HEK293 (cell line): ENCODE measurements at regions not wholly inside any gene's neighbourhood (a gene's known extent, or its start where the extent isn't known, plus 50 kb on each side); places are given as distances from the start of the nearest gene placed in this dataset.
A peak's percentile ranks its signal among the peaks of the same experiment; 100 is the strongest.

Experiments
- CTCF ChIA-PET: fragments of 350-600 bp; formaldehyde crosslinking; extraction: SDS; loops from one replicate; lab custom pipeline; 2021; ENCODE audit warnings: antibody characterized with exemption; lab: Yijun Ruan, JAX
- POLR2A ChIA-PET: fragments of 300-600 bp; formaldehyde crosslinking; extraction: SDS; loops from one replicate; lab custom pipeline; 2020; ENCODE audit warnings: antibody characterized with exemption, inconsistent platforms; lab: Yijun Ruan, JAX
- H3K27ac ChIP-seq: fragments of 200-500 bp; sonication (Bioruptor generic); 2 replicates; pipeline ENCODE4 v1.5.1; 2014; ENCODE audit warnings: low read depth, low read length, control low read depth, inconsistent platforms; ENCODE audit errors: extremely low read depth
- H3K36me3 ChIP-seq, 2 experiments: fragments of 200-500 bp in 1 of 2; sonication (Bioruptor generic) in 1 of 2; 1 replicate in 1 of 2; 2 replicates in 1 of 2; pipeline ENCODE4 v1.5.1; 2014 to 2017; ENCODE audit warnings: inconsistent platforms in 2 of 2, low read length in 2 of 2; ENCODE audit not compliant: control insufficient read depth in 2 of 2, insufficient read depth in 1 of 2
- H3K4me1 ChIP-seq: fragments of 200-500 bp; sonication (Bioruptor generic); 2 replicates; pipeline ENCODE4 v1.5.1; 2014; ENCODE audit warnings: mild to moderate bottlenecking, low read length, inconsistent platforms; ENCODE audit not compliant: control insufficient read depth, insufficient read depth
- H3K4me3 ChIP-seq: 2 replicates; pipeline ENCODE4 v1.5.1; 2011; ENCODE audit warnings: low read depth, mild to moderate bottlenecking, control low read depth, low read length, moderate library complexity
- H3K9me3 ChIP-seq: fragments of 200-500 bp; sonication (Bioruptor generic); 2 replicates; pipeline ENCODE4 v1.5.1; 2014; ENCODE audit warnings: low read depth, low read length, inconsistent platforms; ENCODE audit not compliant: control insufficient read depth, insufficient read depth
- EGR2 ChIP-seq: fragments of 450-650 bp; formaldehyde crosslinking; IDR thresholded peaks from 2 replicates; pipeline ENCODE4 v1.5.1; 2016; ENCODE audit warnings: low read depth, missing biosample characterization, missing genetic modification characterization
- GLIS1 ChIP-seq: fragments of 450-650 bp; formaldehyde crosslinking; IDR thresholded peaks from 2 replicates; pipeline ENCODE4 v1.5.1; 2016; ENCODE audit warnings: missing biosample characterization, missing genetic modification characterization
- PBX3 ChIP-seq: sonication (generic); formaldehyde crosslinking; IDR thresholded peaks from 2 replicates; pipeline ENCODE4 v1.8.1; 2022; ENCODE audit warnings: mild to moderate bottlenecking, moderate library complexity, missing genetic modification reagents
- REST ChIP-seq: fragments of 450-650 bp; formaldehyde crosslinking; IDR thresholded peaks from 2 replicates; pipeline ENCODE4 v1.5.1; 2016; ENCODE audit warnings: missing biosample characterization, missing genetic modification characterization
- SETDB1 ChIP-seq: IDR thresholded peaks from one replicate; pipeline ENCODE4 v1.6.1; 2017; ENCODE audit warnings: mild to moderate bottlenecking, low read length, moderate library complexity, mixed read lengths; ENCODE audit not compliant: insufficient read length
- SP2 ChIP-seq: fragments of 450-650 bp; formaldehyde crosslinking; IDR thresholded peaks from 2 replicates; pipeline ENCODE4 v1.5.1; 2016; ENCODE audit warnings: missing biosample characterization, missing genetic modification characterization
- YY2 ChIP-seq: fragments of 450-650 bp; formaldehyde crosslinking; IDR thresholded peaks from 2 replicates; pipeline ENCODE4 v1.5.1; 2016; ENCODE audit warnings: missing biosample characterization, missing genetic modification characterization
- ZBTB26 ChIP-seq: fragments of 450-650 bp; formaldehyde crosslinking; optimal IDR thresholded peaks from 2 replicates; pipeline ENCODE3; 2016; ENCODE audit warnings: missing biosample characterization, mild to moderate bottlenecking, missing genetic modification characterization
- ZNF133 ChIP-seq: fragments of 450-650 bp; formaldehyde crosslinking; IDR thresholded peaks from 2 replicates; pipeline ENCODE4 v1.5.1; 2016; ENCODE audit warnings: missing biosample characterization, missing genetic modification characterization
- ZNF302 ChIP-seq: fragments of 450-650 bp; formaldehyde crosslinking; IDR thresholded peaks from 2 replicates; pipeline ENCODE4 v1.5.1; 2016; ENCODE audit warnings: missing biosample characterization, missing genetic modification characterization, low read depth
- ZNF311 ChIP-seq: fragments of 450-650 bp; formaldehyde crosslinking; IDR thresholded peaks from 2 replicates; pipeline ENCODE4 v1.5.1; 2017; ENCODE audit warnings: missing biosample characterization, missing genetic modification characterization, borderline replicate concordance
- ZNF335 ChIP-seq: fragments of 450-650 bp; formaldehyde crosslinking; conservative IDR thresholded peaks from 2 replicates; pipeline ENCODE4 v1.5.1; 2016; ENCODE audit warnings: missing biosample characterization, missing genetic modification characterization
- ZNF350 ChIP-seq: fragments of 450-650 bp; formaldehyde crosslinking; IDR thresholded peaks from 2 replicates; pipeline ENCODE4 v1.5.0; 2017; ENCODE audit warnings: missing biosample characterization, mild to moderate bottlenecking, missing genetic modification characterization
- ZNF513 ChIP-seq: fragments of 450-650 bp; IDR thresholded peaks from 2 replicates; pipeline ENCODE4 v1.5.1; 2018; ENCODE audit warnings: missing biosample characterization, missing genetic modification characterization
- ZNF76 ChIP-seq: fragments of 450-650 bp; formaldehyde crosslinking; IDR thresholded peaks from 2 replicates; pipeline ENCODE4; 2016; ENCODE audit warnings: low read depth, missing biosample characterization, missing genetic modification characterization, borderline replicate concordance
- ZSCAN30 ChIP-seq: fragments of 450-650 bp; IDR thresholded peaks from 2 replicates; pipeline ENCODE4 v1.5.1; 2018; ENCODE audit warnings: missing biosample characterization, mild to moderate bottlenecking, missing genetic modification characterization, moderate library complexity

- TF ChIP-seq SETDB1, result peak; percentile 58
- TF ChIP-seq ZNF76 (tag by site-specific recombination), result no peak
- no peak for TF ChIP-seq ZNF311 (tag by site-specific recombination)
- TF ChIP-seq ZNF133, result peak; percentile 90
- TF ChIP-seq EGR2, result no peak
- TF ChIP-seq ZBTB26 (tag by site-specific recombination), result no peak
- TF ChIP-seq ZNF350 (tag by site-specific recombination), result no peak
- no peak for TF ChIP-seq SP2
- no peak overlapping the region for H3K27ac ChIP-seq
- H3K4me1 ChIP-seq, result no peaks in the 10 kb centered on the region
- no peak overlapping the region for H3K4me3 ChIP-seq
- ChIA-PET CTCF (interaction anchor here (0.7 kb wide), 1 partner anchor 9 kb away, joined by 3 read pairs; no protein-coding TSS in a partner anchor), POLR2A (no interaction called here)
- H3K9me3 ChIP-seq, result no peaks in the 10 kb centered on the region
- no peaks in the 10 kb centered on the region for H3K36me3 ChIP-seq
Measured at GRCh38 chr10:78492424-78492823, 458.8 kb downstream of the RPS24 start.

- CTCF ChIA-PET, result no interaction called here
- Histone ChIP-seq H3K4me1 (no peaks in the 10 kb centered on the region), H3K4me3 (no peak overlapping the region), H3K36me3 (no peaks in the 10 kb centered on the region), H3K27ac (no peak overlapping the region), H3K9me3 (no peaks in the 10 kb centered on the region)
- no peak for TF ChIP-seq YY2 (tag by site-specific recombination)
- no peak for TF ChIP-seq ZNF302 (tag by site-specific recombination)
- TF ChIP-seq REST (tag by site-specific recombination), result no peak
- POLR2A ChIA-PET, result no interaction called here
Measured at GRCh38 chr10:78494179-78494578, 460.5 kb downstream of the RPS24 start.

- no peak overlapping the region for H3K4me3 ChIP-seq
- 0 out of 2 replicates have a peak, but pooled peaks have one; percentile 15 for TF ChIP-seq ZNF335 (tag by site-specific recombination)
- TF ChIP-seq GLIS1, result no peak
- TF ChIP-seq ZSCAN30 (tag by site-specific recombination), result no peak
- TF ChIP-seq PBX3 (CRISPR knock-in tag), result no peak
- no peak for TF ChIP-seq ZNF513 (tag by site-specific recombination)
- H3K36me3 ChIP-seq, result no peaks in the 10 kb centered on the region
- ChIA-PET POLR2A (no interaction called here), CTCF (interaction anchor here (0.5 to 1.6 kb wide), 3 partner anchors 18 to 291 kb away, joined by 3 to 4 read pairs (median 3); no protein-coding TSS in a partner anchor)
- H3K27ac ChIP-seq, result no peak overlapping the region
- H3K9me3 ChIP-seq, result no peaks in the 10 kb centered on the region
- no peaks in the 10 kb centered on the region for H3K4me1 ChIP-seq
Measured at GRCh38 chr10:78502210-78502936, 468.7 kb downstream of the RPS24 start.
